ENCODE measurements at regions not wholly inside any gene's neighbourhood (a gene's known extent, or its start where the extent isn't known, plus 50 kb on each side); places are given as distances from the start of the nearest gene placed in this dataset.

DNA sequence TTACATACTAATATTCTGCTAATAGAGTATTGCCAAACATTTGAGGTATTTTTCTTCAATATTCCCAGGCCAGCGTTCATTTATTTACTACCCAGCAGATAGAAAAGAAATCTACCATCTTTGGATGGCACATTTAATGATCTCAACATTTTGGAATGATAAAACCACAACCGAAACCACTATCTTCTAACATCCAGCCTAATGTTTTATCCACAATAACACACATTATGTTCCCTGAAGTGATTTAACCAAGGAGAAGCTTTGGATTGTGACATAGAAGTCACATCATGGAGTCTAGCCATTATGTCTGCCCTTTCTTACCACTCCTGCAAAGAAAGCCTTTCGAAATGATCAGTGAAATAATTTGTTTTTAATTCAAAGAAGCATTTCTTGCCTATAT is 497.1 kb upstream of the PLXNA2 start:
- no peak for DNase-seq

DNA sequence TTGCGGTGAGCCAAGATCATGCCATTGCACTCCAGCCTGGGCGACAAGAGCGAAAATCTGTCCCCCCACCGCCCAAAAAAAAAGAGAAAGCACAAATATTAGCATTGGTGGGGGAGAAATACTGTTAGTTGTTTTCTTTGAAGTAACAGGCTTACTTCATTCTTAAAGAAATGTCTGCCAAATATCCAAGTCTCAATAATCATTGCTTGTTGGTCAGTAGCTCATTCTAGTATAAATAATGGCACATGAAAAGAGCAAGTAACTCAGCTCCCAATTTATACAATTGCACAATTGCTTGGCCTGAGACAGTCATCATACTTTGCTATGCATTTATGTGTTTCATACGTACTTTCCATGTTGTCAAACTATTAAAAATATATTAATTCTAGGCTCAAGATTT is 499.2 kb upstream of the PLXNA2 start:
- no peak for DNase-seq

GRCh38 chr1:208747979-208748378 is 503.8 kb upstream of the PLXNA2 start:
- DNase-seq: no peak

DNA sequence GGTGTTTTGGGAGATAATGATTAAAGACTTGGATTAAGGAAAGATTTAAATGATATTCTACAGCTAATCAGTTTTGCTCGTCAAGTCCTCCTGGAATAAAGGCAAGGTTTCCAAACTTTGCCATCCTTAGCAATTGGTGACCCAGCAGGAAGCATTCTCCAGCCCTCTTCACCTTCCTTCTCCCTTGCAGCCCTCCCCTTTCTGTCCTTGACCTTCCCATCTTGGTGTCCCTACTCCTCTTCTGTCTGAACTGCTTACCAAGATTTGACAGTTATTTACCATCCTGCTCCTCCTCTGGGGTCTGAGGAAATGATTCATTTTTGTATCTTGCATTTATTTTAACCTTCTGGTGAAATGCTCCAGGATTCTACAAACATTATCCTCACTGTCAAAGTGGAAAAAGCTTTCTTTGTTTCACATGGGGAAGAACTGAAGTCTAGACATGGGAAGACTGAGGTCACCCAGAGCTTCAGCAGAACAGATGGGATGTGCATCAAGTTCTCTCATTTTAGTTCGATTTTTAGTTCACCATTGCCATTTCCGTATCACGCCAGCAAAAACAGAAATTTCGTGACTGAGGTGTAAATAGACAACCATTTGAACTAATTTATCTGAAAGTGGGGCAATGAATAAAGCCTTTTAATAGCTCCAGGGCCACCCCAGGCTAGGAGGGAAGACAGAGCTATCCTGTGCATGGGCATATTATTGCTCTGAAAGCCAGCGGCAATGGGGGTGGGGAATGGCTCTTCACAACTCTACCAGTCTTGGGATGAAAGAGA is 504.4 kb upstream of the PLXNA2 start:
- no peak for DNase-seq

GRCh38 chr1:208756339-208756981 is 512.3 kb upstream of the PLXNA2 start:
- no peak for DNase-seq

DNA sequence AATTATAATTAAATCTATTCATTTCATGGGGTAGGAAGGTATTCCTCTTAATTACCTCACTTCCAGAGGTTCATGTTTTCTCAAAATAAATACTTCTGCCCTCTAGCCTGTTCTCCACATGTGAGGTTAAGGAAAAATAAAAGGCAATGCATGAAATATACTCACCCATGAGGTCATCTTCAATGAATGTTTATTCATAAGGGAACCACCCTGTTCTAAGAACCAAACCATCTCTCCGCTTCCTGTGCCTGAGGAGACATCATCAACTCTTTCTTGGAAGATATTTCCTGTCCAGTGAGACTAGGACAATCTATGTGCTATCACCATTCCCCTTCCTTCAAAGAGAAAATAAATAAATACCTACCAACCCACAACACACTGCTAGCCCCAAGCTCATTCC is 513.7 kb upstream of the PLXNA2 start:
- DNase-seq: no peak

DNA sequence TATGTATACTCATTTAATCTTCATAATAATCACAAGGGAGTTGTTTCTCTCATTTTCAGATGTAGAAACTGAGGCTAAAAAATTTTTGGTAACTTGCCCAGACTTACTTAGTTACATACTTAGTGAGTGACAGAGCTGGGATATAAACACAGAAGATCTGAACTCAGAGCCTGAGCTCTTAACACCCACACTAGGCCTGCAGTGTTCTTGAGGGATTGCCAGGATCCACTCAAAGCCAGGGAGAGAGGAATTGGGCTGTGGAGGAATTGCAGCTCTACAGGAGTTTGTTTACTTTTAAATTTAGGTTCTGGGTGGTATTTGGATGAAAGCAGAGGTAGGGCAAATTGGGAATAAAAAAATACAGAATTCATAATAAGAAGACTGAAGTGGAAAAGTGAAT is 515.1 kb upstream of the PLXNA2 start:
- DNase-seq: no peak

DNA sequence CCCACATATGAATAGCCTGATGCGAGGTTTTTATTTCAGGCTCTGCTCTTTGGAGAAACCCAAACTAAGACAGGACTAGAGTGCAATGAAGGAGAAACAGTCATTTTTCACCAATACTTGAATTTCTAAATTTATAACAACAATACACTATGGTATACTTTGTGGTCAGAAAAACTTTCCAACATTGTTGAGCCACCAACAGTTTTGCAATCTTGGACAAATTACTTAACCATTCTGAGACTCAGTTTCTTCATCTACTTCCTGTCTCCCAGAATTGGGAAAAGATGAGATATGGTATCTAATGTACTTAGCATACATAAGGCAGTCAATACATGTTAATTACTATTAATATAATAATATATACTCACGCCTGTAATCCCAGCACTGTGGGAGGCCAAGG is 519.8 kb upstream of the PLXNA2 start:
- no peak for DNase-seq

DNA sequence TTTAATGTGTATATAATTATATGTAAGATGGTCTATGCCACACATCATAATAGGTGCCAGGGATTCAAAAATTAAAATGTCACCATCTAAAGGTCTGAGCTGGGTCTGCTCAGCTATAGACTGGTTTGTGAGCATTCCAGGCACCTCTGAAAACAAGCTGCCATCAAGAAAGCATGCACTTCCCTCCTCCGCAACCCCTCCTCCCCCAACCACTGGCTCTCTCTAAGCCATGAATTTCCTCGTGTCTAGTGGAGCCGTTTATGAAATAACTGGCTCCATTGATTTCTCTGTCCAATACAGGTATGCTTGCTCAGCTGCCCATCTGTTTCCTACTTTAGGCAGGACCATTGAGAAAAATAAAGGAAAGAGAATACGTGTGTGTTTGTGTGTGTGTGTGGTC is 522.6 kb upstream of the PLXNA2 start:
- DNase-seq: no peak

DNA sequence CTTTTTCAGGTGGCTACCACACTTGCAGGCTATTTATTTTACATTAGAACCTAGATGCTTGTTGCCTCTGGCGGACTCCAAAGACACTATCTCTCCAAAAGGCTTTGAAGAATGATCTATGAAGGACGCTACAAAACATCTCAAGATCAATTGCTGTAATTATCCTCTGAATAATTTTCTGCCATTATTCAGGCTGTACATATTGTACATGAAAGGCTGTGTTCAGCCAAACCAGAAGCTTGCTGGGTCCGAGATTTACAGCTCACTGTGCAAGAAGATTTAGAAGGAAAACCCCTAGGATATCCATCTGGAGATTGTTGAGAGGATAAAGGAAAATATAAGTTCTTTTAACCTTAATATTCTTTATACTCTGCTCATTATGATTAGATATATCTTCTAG is 523.6 kb upstream of the PLXNA2 start:
- DNase-seq: no peak

DNA sequence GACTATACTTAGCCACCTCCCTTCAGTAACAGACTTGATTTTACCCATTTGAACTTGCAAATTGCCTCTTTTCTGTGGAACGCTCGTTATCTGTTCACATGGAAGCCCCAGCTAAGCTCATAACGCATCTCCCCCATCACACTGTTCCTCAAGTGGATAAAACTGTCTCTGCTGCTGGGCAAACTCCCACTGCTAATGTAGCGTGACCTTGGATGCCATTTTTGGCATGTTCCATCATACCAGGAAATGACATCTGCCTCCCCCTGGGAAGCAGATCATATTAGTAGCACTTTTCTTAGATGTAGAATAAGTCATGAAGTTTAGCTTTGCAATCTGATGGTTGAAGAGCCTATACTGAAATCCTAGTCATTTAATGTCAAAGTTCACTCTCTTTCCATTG is 528.7 kb upstream of the PLXNA2 start:
- no peak for DNase-seq

- DNase-seq: no peak
These were observed 531.7 kb upstream of the PLXNA2 start for GRCh38 chr1:208775841-208776240.

DNA sequence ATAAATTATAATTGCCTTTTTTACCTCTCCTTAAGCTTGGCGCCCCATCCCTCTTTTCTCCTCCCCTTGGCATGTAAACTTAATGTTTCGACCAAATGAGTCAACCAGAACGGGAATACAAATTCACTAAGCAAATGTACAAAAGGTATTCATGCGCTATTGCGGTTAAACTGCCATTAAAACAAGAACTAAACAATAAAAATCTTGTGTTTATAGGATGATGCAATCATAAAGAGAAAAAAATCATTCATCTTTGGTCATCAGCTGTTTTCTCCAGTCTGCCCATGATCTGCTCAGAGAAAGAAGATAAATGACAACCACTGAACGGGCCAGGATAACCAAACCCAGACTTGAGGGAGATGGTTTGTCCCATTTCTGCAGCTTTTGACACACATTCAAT is 534.2 kb upstream of the PLXNA2 start:
- DNase-seq: no peak

GRCh38 chr1:208781391-208782045 is 537.3 kb upstream of the PLXNA2 start:
- DNase-seq: no peak

DNA sequence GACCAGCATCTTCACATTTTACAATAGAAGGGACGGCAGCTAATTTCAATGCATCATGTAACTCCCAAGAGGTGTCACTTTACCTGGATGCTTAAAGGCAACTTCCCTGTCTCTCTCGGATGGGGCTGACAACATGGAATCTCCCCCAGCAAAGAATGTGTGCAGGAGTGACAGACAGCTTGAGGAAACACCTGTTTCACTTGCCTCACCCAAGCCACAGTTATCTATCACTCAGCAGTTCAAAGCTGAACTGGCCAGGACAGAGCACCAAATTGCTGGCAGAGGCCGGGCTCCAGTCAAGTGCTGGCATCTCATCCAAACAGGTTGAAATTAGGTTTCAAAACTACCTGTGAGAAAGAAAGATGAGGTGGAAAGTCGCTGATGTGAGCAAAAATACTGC is 538.0 kb upstream of the PLXNA2 start:
- no peak for DNase-seq

DNA sequence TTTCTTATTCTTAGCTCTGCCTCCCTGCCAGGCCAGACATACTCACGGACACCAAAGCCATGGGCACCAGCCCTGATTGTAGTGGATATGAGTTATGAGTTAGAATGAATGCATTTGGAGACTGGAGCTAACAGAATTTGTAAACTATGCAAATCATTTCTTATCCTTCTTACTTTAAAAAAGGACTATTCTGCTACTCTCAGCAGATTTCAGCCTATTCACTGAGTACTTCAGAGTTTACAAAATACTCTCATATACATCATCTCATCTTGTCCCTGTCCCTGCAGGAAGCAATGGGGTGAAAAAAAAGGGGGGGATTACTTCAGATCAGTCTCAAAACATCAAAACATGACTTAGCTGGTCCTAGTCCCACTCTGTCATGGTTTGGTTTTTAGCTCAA is 541.4 kb upstream of the PLXNA2 start:
- DNase-seq: no peak

DNA sequence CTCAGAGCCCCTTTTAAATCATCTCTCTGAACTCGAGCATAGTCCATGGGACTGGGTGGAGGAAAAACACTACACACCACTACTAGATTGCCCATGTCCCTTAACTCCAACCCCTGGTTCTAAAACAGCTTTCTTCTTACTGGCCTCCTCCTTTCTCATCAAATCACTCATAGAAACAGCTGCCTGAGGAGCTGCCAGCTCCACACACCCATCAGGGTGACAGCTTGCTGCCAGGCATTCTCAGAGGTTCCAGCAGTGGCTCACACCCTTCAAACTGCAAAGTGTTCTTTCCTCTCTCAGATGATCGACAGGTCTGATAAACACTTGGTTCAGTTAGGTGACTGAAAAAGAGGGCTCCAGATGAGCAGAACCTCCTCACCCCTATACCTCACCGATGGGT is 543.0 kb upstream of the PLXNA2 start:
- DNase-seq: no peak

- DNase-seq: no peak
These were observed 543.9 kb upstream of the PLXNA2 start for GRCh38 chr1:208788013-208788540.

DNA sequence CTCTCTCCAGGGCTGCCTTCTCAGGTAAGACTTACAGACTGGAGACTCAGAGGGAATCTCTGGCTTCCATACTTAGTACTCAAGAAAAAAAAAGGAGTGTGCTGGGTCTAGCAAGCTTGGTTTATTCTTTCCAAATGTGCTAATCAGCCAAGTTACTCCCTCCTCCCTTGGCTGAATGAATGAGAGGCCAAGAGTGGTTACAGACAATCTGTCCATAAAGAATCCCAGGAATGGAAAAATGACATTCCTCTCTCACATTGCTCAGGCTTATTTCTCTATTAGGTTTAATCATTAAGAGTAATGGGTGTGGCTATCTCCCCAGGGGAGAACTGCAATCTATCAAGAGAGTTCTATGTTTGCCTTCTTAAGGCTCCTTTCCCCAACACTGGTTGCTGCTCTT is 547.3 kb upstream of the PLXNA2 start:
- no peak for DNase-seq

DNA sequence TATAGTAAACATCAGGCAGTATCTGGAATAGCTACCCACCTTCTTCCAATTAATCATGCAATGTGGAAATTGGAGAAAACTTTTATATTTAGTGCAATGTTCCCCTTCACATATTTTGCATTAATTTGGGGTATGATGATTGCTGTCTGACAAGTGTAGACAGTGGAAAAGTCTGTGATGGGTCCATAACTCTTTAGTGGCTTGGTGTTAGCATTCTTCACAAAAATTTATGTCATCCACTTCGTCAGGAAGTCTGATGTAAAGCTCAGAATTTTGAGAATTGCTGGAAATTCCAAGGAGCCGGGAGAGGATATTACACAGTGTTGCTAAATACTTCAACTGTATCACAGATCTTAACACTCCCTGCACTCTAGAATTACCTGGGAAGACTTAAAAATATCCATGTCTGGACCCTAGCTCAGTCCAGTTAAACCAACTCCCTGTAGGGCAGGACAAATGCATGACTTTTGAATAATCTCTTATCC is 549.7 kb upstream of the PLXNA2 start:
- DNase-seq: no peak

- DNase-seq: no peak
These were observed 555.0 kb upstream of the PLXNA2 start for GRCh38 chr1:208799186-208799585.

GRCh38 chr1:208803011-208803811 is 559.0 kb upstream of the PLXNA2 start:
- DNase-seq: no peak
